ENCODE measurements at regions not wholly inside any gene's neighbourhood (a gene's known extent, or its start where the extent isn't known, plus 50 kb on each side); places are given as distances from the start of the nearest gene placed in this dataset.

- Mint-ChIP-seq H3K27ac (no peak overlapping the region), H3K27me3 (peaks cover 9% of the 10 kb centered on the region), H3K9me3 (no peaks in the 10 kb centered on the region), H3K4me1 (no peaks in the 10 kb centered on the region), H3K36me3 (no peaks in the 10 kb centered on the region), H3K4me3 (no peak overlapping the region)
- no peak for ATAC-seq
Observed at GRCh38 chr2:226680719-226681118, 118.9 kb downstream of the IRS1 start.

GRCh38 chr2:226679389-226680065 lies 120.1 kb downstream of the IRS1 start:
- no peak overlapping the region for H3K4me3 Mint-ChIP-seq
- no peaks in the 10 kb centered on the region for H3K36me3 Mint-ChIP-seq
- H3K27ac Mint-ChIP-seq, result no peak overlapping the region
- peaks cover under 1% of the 10 kb centered on the region for H3K27me3 Mint-ChIP-seq
- H3K4me1 Mint-ChIP-seq, result no peaks in the 10 kb centered on the region
- no peaks in the 10 kb centered on the region for H3K9me3 Mint-ChIP-seq
- ATAC-seq, result no peak

GRCh38 chr2:226678422-226678821 lies 121.2 kb downstream of the IRS1 start:
- Mint-ChIP-seq H3K4me1 (no peaks in the 10 kb centered on the region), H3K27me3 (peaks cover 12% of the 10 kb centered on the region), H3K4me3 (no peak overlapping the region), H3K27ac (no peak overlapping the region), H3K36me3 (no peaks in the 10 kb centered on the region), H3K9me3 (no peaks in the 10 kb centered on the region)
- no peak for ATAC-seq

- H3K4me1 Mint-ChIP-seq, result no peaks in the 10 kb centered on the region
- no peak overlapping the region for H3K4me3 Mint-ChIP-seq
- peaks cover 21% of the 10 kb centered on the region for H3K27me3 Mint-ChIP-seq
- no peaks in the 10 kb centered on the region for H3K36me3 Mint-ChIP-seq
- H3K27ac Mint-ChIP-seq, result no peak overlapping the region
- ATAC-seq, result no peak
- no peaks in the 10 kb centered on the region for H3K9me3 Mint-ChIP-seq
Observed at GRCh38 chr2:226677080-226677479, 122.5 kb downstream of the IRS1 start.

GRCh38 chr2:226676618-226677017 lies 123.0 kb downstream of the IRS1 start:
- no peak for ATAC-seq
- Mint-ChIP-seq H3K27me3 (peaks cover 21% of the 10 kb centered on the region), H3K9me3 (no peaks in the 10 kb centered on the region), H3K27ac (no peak overlapping the region), H3K4me1 (no peaks in the 10 kb centered on the region), H3K36me3 (no peaks in the 10 kb centered on the region), H3K4me3 (no peak overlapping the region)

GRCh38 chr2:226674123-226674522 lies 125.5 kb downstream of the IRS1 start:
- Mint-ChIP-seq H3K9me3 (no peaks in the 10 kb centered on the region), H3K4me1 (no peaks in the 10 kb centered on the region), H3K27me3 (peaks cover 21% of the 10 kb centered on the region)

GRCh38 chr2:226673314-226673723 lies 126.3 kb downstream of the IRS1 start:
- H3K27me3 Mint-ChIP-seq, result peaks cover 28% of the 10 kb centered on the region
- H3K36me3 Mint-ChIP-seq, result no peaks in the 10 kb centered on the region
- H3K4me1 Mint-ChIP-seq, result no peaks in the 10 kb centered on the region
- no peak overlapping the region for H3K4me3 Mint-ChIP-seq
- ATAC-seq, result no peak
- no peak overlapping the region for H3K27ac Mint-ChIP-seq
- H3K9me3 Mint-ChIP-seq, result no peaks in the 10 kb centered on the region

More at GRCh38 chr2:226674123-226674522, 125.5 kb downstream of the IRS1 start:
- Mint-ChIP-seq H3K27ac (no peak overlapping the region), H3K4me3 (no peak overlapping the region), H3K36me3 (no peaks in the 10 kb centered on the region)
- ATAC-seq, result no peak

GRCh38 chr2:226671141-226671676 lies 128.4 kb downstream of the IRS1 start:
- peaks cover 35% of the 10 kb centered on the region for H3K27me3 Mint-ChIP-seq
- H3K4me1 Mint-ChIP-seq, result no peaks in the 10 kb centered on the region
- no peaks in the 10 kb centered on the region for H3K36me3 Mint-ChIP-seq
- H3K9me3 Mint-ChIP-seq, result no peaks in the 10 kb centered on the region
- H3K27ac Mint-ChIP-seq, result no peak overlapping the region
- no peak for ATAC-seq
- H3K4me3 Mint-ChIP-seq, result no peak overlapping the region

- Mint-ChIP-seq H3K36me3 (no peaks in the 10 kb centered on the region), H3K4me3 (no peak overlapping the region), H3K4me1 (no peaks in the 10 kb centered on the region), H3K27me3 (peaks cover 36% of the 10 kb centered on the region), H3K27ac (no peak overlapping the region), H3K9me3 (no peaks in the 10 kb centered on the region)
- no peak for ATAC-seq
Observed at GRCh38 chr2:226669905-226670304, 129.7 kb downstream of the IRS1 start.

GRCh38 chr2:226669249-226669648 lies 130.4 kb downstream of the IRS1 start:
- ATAC-seq, result no peak
- Mint-ChIP-seq H3K27ac (no peak overlapping the region), H3K36me3 (no peaks in the 10 kb centered on the region), H3K4me1 (no peaks in the 10 kb centered on the region), H3K4me3 (no peak overlapping the region), H3K9me3 (no peaks in the 10 kb centered on the region), H3K27me3 (peaks cover 39% of the 10 kb centered on the region)

- peaks cover 25% of the 10 kb centered on the region for H3K27me3 Mint-ChIP-seq
Observed at GRCh38 chr2:226667736-226668135, 131.9 kb downstream of the IRS1 start.

GRCh38 chr2:226665306-226665831 lies 134.3 kb downstream of the IRS1 start:
- no peaks in the 10 kb centered on the region for H3K4me1 Mint-ChIP-seq
- H3K36me3 Mint-ChIP-seq, result no peaks in the 10 kb centered on the region
- H3K4me3 Mint-ChIP-seq, result no peak overlapping the region
- H3K9me3 Mint-ChIP-seq, result no peaks in the 10 kb centered on the region
- ATAC-seq, result no peak
- no peak overlapping the region for H3K27ac Mint-ChIP-seq
- H3K27me3 Mint-ChIP-seq, result peaks cover 33% of the 10 kb centered on the region

More at GRCh38 chr2:226667736-226668135, 131.9 kb downstream of the IRS1 start:
- Mint-ChIP-seq H3K36me3 (no peaks in the 10 kb centered on the region), H3K4me3 (no peak overlapping the region), H3K27ac (no peak overlapping the region), H3K9me3 (no peaks in the 10 kb centered on the region), H3K4me1 (no peaks in the 10 kb centered on the region)
- no peak for ATAC-seq

GRCh38 chr2:226664661-226665060 lies 135.0 kb downstream of the IRS1 start:
- Mint-ChIP-seq H3K4me3 (no peak overlapping the region), H3K9me3 (no peaks in the 10 kb centered on the region), H3K4me1 (no peaks in the 10 kb centered on the region), H3K27ac (no peak overlapping the region), H3K27me3 (peaks cover 33% of the 10 kb centered on the region), H3K36me3 (no peaks in the 10 kb centered on the region)
- ATAC-seq, result no peak

GRCh38 chr2:226664140-226664539 lies 135.5 kb downstream of the IRS1 start:
- H3K36me3 Mint-ChIP-seq, result no peaks in the 10 kb centered on the region
- ATAC-seq, result no peak

GRCh38 chr2:226661789-226662545 lies 137.7 kb downstream of the IRS1 start:
- Mint-ChIP-seq H3K9me3 (no peaks in the 10 kb centered on the region), H3K27me3 (peaks cover 20% of the 10 kb centered on the region), H3K36me3 (no peaks in the 10 kb centered on the region), H3K4me3 (no peak overlapping the region), H3K4me1 (no peaks in the 10 kb centered on the region), H3K27ac (no peak overlapping the region)
- ATAC-seq, result no peak

More at GRCh38 chr2:226664140-226664539, 135.5 kb downstream of the IRS1 start:
- Mint-ChIP-seq H3K4me1 (no peaks in the 10 kb centered on the region), H3K27me3 (peaks cover 33% of the 10 kb centered on the region), H3K4me3 (no peak overlapping the region), H3K9me3 (no peaks in the 10 kb centered on the region), H3K27ac (no peak overlapping the region)
